ENCODE measurements at regions not wholly inside any gene's neighbourhood (a gene's known extent, or its start where the extent isn't known, plus 50 kb on each side); places are given as distances from the start of the nearest gene placed in this dataset.

GRCh38 chr6:48486876-48487275, 375.9 kb upstream of the PTCHD4 start:
- TF ChIP-seq CTCF (IDR thresholded peaks at IDR 0.05) (no peak), POLR2A (IDR thresholded peaks at IDR 0.05) (no peak)
